DND-41 (cell line): ENCODE measurements at regions not wholly inside any gene's neighbourhood (a gene's known extent, or its start where the extent isn't known, plus 50 kb on each side); places are given as distances from the start of the nearest gene placed in this dataset.

Experiments used
- ATAC-seq: fragments of 200-7000 bp; cut with Tn5 transposase; 3 replicates; pipeline ENCODE4 v1.9.1; 2021; ENCODE audit warnings: low read depth; ENCODE audit not compliant: insufficient read depth
- DNase-seq: peaks from one replicate; pipeline ENCODE4 v3.0.0-alpha.2; 2020
- H2AFZ ChIP-seq: 2 replicates; pipeline ENCODE4 v1.6.0; 2012; ENCODE audit warnings: low read depth, low read length
- H3K27ac ChIP-seq: 2 replicates; pipeline ENCODE4 v1.5.1; 2012; ENCODE audit warnings: low read length, inconsistent platforms
- H3K27me3 ChIP-seq: fragments of 200-600 bp; sonication (generic); 2 replicates; pipeline ENCODE4 v1.6.0; 2012; ENCODE audit warnings: low read length, mild to moderate bottlenecking, inconsistent platforms; ENCODE audit not compliant: insufficient read depth, poor library complexity
- H3K36me3 ChIP-seq: 2 replicates; pipeline ENCODE4 v1.5.1; 2012; ENCODE audit warnings: low read length, inconsistent platforms; ENCODE audit not compliant: insufficient read depth
- H3K4me1 ChIP-seq: 2 replicates; pipeline ENCODE4 v1.5.1; 2012; ENCODE audit warnings: mild to moderate bottlenecking, low read length; ENCODE audit not compliant: insufficient read depth
- H3K4me2 ChIP-seq: 2 replicates; pipeline ENCODE4 v1.6.0; 2012; ENCODE audit warnings: mild to moderate bottlenecking, moderate library complexity, low read length, inconsistent platforms; ENCODE audit not compliant: insufficient read depth
- H3K4me3 ChIP-seq, 2 experiments: fragments of 200-600 bp in 1 of 2; shearing (Covaris generic) in 1 of 2; 2 replicates each; pipeline ENCODE4 v1.5.1; 2012 to 2016; ENCODE audit warnings: inconsistent platforms in 2 of 2, low read length in 2 of 2, mild to moderate bottlenecking in 2 of 2, low read depth in 1 of 2, moderate library complexity in 1 of 2
- H3K79me2 ChIP-seq: 2 replicates; pipeline ENCODE4 v1.6.0; 2012; ENCODE audit warnings: low read length, inconsistent platforms; ENCODE audit not compliant: insufficient read depth
- H3K9ac ChIP-seq: 2 replicates; pipeline ENCODE4 v1.6.0; 2012; ENCODE audit warnings: low read depth, mild to moderate bottlenecking, inconsistent platforms, low read length, moderate library complexity
- H3K9me3 ChIP-seq: 2 replicates; pipeline ENCODE4 v1.5.1; 2012; ENCODE audit warnings: low read length, moderate library complexity, mild to moderate bottlenecking, inconsistent platforms; ENCODE audit not compliant: insufficient read depth, severe bottlenecking
- H4K20me1 ChIP-seq: 2 replicates; pipeline ENCODE4 v1.6.0; 2012; ENCODE audit warnings: low read length; ENCODE audit not compliant: insufficient read depth
- CTCF ChIP-seq: IDR thresholded peaks from 2 replicates; pipeline ENCODE4 v1.5.1; 2012; ENCODE audit warnings: borderline replicate concordance, low read length, moderate library complexity, mild to moderate bottlenecking; ENCODE audit not compliant: poor library complexity, severe bottlenecking; ENCODE audit errors: extremely low read depth
- EZH2 ChIP-seq: IDR thresholded peaks from 3 replicates; pipeline ENCODE4 v1.6.1; 2012; ENCODE audit warnings: borderline replicate concordance, low read depth, mild to moderate bottlenecking, moderate library complexity, low read length, inconsistent platforms; ENCODE audit not compliant: severe bottlenecking

- no peak overlapping the region for H3K9ac ChIP-seq
These were observed 200.9 kb upstream of the N4BP1 start for GRCh38 chr16:48810803-48811453.

GRCh38 chr16:48810436-48810802 lies 200.4 kb upstream of the N4BP1 start:
- H3K4me3 ChIP-seq, result no peak overlapping the region
- H3K4me1 ChIP-seq, result no peaks in the 10 kb centered on the region
- H3K9me3 ChIP-seq, result no peaks in the 10 kb centered on the region
- no peak overlapping the region for H3K4me2 ChIP-seq
- H3K27me3 ChIP-seq, result peaks cover 7% of the 10 kb centered on the region
- no peaks in the 10 kb centered on the region for H3K79me2 ChIP-seq
- TF ChIP-seq EZH2 (no peak), CTCF (no peak)
- H3K9ac ChIP-seq, result no peak overlapping the region
- H2AFZ ChIP-seq, result no peak overlapping the region
- DNase-seq (no peak), ATAC-seq (no peak)
- no peaks in the 10 kb centered on the region for H4K20me1 ChIP-seq
- no peaks in the 10 kb centered on the region for H3K36me3 ChIP-seq
- no peak overlapping the region for H3K27ac ChIP-seq

More at GRCh38 chr16:48810803-48811453, 200.9 kb upstream of the N4BP1 start:
- Histone ChIP-seq H3K9me3 (no peaks in the 10 kb centered on the region), H3K4me1 (no peaks in the 10 kb centered on the region), H3K36me3 (no peaks in the 10 kb centered on the region), H3K4me3 (no peak overlapping the region), H2AFZ (no peak overlapping the region), H3K27ac (no peak overlapping the region), H3K79me2 (no peaks in the 10 kb centered on the region), H3K4me2 (no peak overlapping the region), H3K27me3 (peaks cover 7% of the 10 kb centered on the region), H4K20me1 (no peaks in the 10 kb centered on the region)
- DNase-seq, result no peak
- ATAC-seq, result no peak
- TF ChIP-seq EZH2 (no peak), CTCF (no peak)

- TF ChIP-seq CTCF (no peak), EZH2 (no peak)
- ATAC-seq (no peak), DNase-seq (no peak)
- no peak overlapping the region for H3K4me3 ChIP-seq
- no peaks in the 10 kb centered on the region for H3K9me3 ChIP-seq
- H3K27me3 ChIP-seq, result no peaks in the 10 kb centered on the region
- H2AFZ ChIP-seq, result no peak overlapping the region
- H3K79me2 ChIP-seq, result no peaks in the 10 kb centered on the region
- H3K27ac ChIP-seq, result no peak overlapping the region
- no peak overlapping the region for H3K9ac ChIP-seq
- H3K4me1 ChIP-seq, result no peaks in the 10 kb centered on the region
- H3K4me2 ChIP-seq, result no peak overlapping the region
- no peaks in the 10 kb centered on the region for H4K20me1 ChIP-seq
- H3K36me3 ChIP-seq, result no peaks in the 10 kb centered on the region
These were observed 180.2 kb upstream of the N4BP1 start for GRCh38 chr16:48790151-48790550.
